ENCODE measurements at regions not wholly inside any gene's neighbourhood (a gene's known extent, or its start where the extent isn't known, plus 50 kb on each side); places are given as distances from the start of the nearest gene placed in this dataset.

GRCh38 chr10:85213493-85213892 is 885.1 kb downstream of the CCSER2 start:
- no peak overlapping the region for H3K4me2 ChIP-seq (ENCODE audit: insufficient read depth, insufficient read length, low read length)
- H3K79me2 ChIP-seq (ENCODE audit: insufficient read depth, low read length) = no peaks in the 10 kb centered on the region

More at GRCh38 chr10:85213493-85213892, 885.1 kb downstream of the CCSER2 start:
- H3K27ac ChIP-seq (ENCODE audit: insufficient read length, low read depth, low read length) = no peak overlapping the region
- no peak overlapping the region for H2BK20ac ChIP-seq (ENCODE audit: low read depth, low read length, poor library complexity, severe bottlenecking)
- H3K18ac ChIP-seq (ENCODE audit: insufficient read length, low read depth, low read length) = no peak overlapping the region
- no peak overlapping the region for H2BK5ac ChIP-seq (ENCODE audit: insufficient read length, low read length)
- Mint-ChIP-seq H3K4me3 (no peak overlapping the region), H3K27ac (no peak overlapping the region), H3K4me1 (no peaks in the 10 kb centered on the region; a peak in 1 of 4 replicates), H3K36me3 (ENCODE audit: insufficient read depth in 1 of 3, low read depth in 3 of 3) (no peaks in the 10 kb centered on the region), H3K9me3 (no peaks in the 10 kb centered on the region), H3K27me3 (ENCODE audit: low read depth) (no peaks in the 10 kb centered on the region)
- no peaks in the 10 kb centered on the region for H3K4me1 ChIP-seq (ENCODE audit: insufficient read depth, low read length)
- peak overlapping the region; percentile 27 for H4K8ac ChIP-seq (replicated peaks; ENCODE audit: insufficient read length, low read depth, low read length)
- no peak for TF ChIP-seq CTCF (conservative IDR thresholded peaks at IDR 0.05)
- no peak overlapping the region for H2BK120ac ChIP-seq (ENCODE audit: low read depth, low read length, poor library complexity, severe bottlenecking)
- H3K23ac ChIP-seq (ENCODE audit: insufficient read length, low read depth, low read length) = no peak overlapping the region
- H4K5ac ChIP-seq (ENCODE audit: insufficient read length, low read depth, low read length) = no peak overlapping the region
- H3K9me3 ChIP-seq (ENCODE audit: control insufficient read depth, low read depth, low read length) = no peaks in the 10 kb centered on the region
- H4K20me1 ChIP-seq (ENCODE audit: control insufficient read depth, insufficient read depth, insufficient read length) = no peaks in the 10 kb centered on the region
- no CpG with 5 or more reads among the region's 1 CpG for WGBS (ENCODE audit: extremely low coverage, insufficient read length, low lambda C conversion rate)
- H3K79me1 ChIP-seq (ENCODE audit: insufficient read depth, low read depth, low read length, poor library complexity, severe bottlenecking) = no peaks in the 10 kb centered on the region
- no peak overlapping the region for H3K9ac ChIP-seq (ENCODE audit: extremely low read depth, insufficient read length, low read length)
- no peak overlapping the region for H3T11ph ChIP-seq (ENCODE audit: low read length)
- no peak for DNase-seq
- H3K23me2 ChIP-seq (ENCODE audit: insufficient read length, low read depth, low read length, poor library complexity, severe bottlenecking) = no peaks in the 10 kb centered on the region
- no peak overlapping the region for H2BK15ac ChIP-seq (ENCODE audit: low read depth, low read length)
- 0 out of 2 replicates have a peak overlapping the region, but pooled peaks have one; percentile 39 for H3K14ac ChIP-seq (ENCODE audit: insufficient read depth, low read length)
- no peak overlapping the region for H3K4ac ChIP-seq (ENCODE audit: low read depth, low read length)
- H4K91ac ChIP-seq (ENCODE audit: insufficient read length, low read depth, low read length) = no peak overlapping the region
- no peak overlapping the region for H2BK12ac ChIP-seq (ENCODE audit: insufficient read length, low read depth, low read length)
- H2AFZ ChIP-seq (ENCODE audit: low read length) = no peak overlapping the region
- no peak overlapping the region for H2AK5ac ChIP-seq (ENCODE audit: insufficient read length, low read length)
- H3K27me3 ChIP-seq (ENCODE audit: insufficient read depth, low read length) = no peaks in the 10 kb centered on the region
- no peak overlapping the region for H3K56ac ChIP-seq (ENCODE audit: insufficient read length, low read depth, low read length)

Data from H9 (cell line).